HG03039 (cell line): ENCODE measurements at regions not wholly inside any gene's neighbourhood (a gene's known extent, or its start where the extent isn't known, plus 50 kb on each side); places are given as distances from the start of the nearest gene placed in this dataset.

Experiments
- ATAC-seq: cut with Tn5 transposase; IDR thresholded peaks from one replicate; pipeline ENCODE4 v1.9.1; 2021; ENCODE audit warnings: mild to moderate bottlenecking, moderate library complexity; ENCODE audit not compliant: unreplicated experiment

DNA sequence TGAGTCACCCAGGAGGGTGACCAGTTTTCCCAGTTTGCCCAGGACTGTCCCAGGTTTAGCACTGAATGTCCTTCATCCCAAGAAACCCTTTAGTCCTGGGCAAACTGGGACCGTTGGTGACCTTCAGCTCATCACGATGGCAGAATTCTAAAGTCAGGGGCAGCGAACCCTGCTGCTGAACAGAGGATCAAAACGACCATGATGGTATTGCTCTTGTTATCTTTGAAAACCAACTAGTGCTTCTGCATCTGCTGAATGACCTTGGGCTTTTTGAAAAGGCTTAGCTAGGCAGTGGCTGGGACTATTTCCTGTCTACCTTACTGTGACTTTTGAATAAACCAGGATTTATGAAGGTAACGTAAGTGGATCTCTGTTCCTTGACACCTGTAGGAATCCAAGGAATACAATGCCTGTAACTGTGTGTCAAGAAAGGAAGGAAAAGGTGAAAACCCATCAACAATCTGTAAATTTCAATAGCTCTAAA is 281.9 kb downstream of the SOX9 start:
- no peak for ATAC-seq

DNA sequence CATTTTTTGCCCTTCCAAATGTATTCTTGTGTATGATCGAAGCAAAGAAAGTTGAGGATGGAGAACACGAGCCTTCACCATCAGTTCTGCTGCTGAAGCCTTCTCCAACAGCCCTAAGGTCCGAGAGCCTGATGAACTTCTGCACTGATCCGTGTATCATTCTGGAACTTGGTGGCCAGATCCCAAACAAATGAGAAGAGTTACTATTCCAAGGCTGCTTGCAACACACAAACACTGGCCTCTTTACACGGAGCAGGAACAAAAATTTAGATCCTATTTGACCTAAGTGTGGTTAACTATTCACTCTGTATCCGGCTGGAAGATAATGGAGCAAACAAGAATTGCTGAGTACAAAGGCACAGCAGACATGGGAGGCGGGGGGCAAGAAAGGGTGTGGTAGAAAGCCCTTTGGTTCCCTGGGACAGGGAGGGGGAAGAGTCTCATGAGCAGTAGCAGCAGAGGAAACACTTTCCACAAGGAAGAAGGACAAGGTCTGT is 282.9 kb downstream of the SOX9 start:
- no peak for ATAC-seq

DNA sequence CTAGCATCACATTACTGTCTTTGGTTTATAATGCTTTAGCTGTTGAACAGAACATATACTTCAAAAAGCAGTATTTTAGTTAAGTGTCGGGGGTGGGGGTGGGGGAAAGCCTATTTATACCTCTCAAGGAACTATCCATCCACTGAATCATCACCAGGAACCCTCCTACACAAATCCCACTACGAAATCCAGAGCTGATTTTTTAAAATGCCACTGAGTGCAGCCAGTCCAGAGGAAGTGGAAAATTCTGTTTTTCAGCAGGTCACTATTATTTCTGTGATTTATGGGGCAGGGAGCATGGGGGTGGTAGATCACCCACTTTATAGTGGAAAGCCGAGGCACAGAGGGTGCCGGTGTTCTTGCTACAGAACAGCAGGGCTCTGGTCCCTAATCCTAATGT is 284.1 kb downstream of the SOX9 start:
- no peak for ATAC-seq

DNA sequence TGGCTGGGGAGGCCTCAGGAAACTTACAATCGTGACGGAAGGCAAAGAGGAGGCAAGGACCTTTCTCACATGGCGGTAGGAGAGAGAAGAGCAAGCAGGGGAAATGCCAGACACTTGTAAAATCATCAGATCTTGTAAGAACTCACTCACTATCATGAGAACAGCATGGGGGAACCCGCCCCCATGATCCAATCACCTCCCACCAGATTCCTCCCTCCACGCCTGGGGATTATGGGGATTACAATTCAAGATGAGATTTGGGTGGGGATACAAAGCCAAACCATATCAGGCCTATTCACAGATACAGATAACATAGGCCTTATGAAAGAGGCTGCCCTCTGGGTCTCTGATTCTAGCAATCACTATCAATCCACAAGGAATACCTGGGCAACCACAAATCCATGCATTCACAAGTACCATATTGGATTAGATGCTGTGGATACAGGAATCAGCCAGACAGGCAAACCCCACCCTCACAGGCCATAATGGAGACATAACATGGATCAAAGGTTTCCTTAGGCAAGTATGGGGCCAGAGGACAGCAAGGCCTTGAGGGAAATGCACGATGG is 284.9 kb downstream of the SOX9 start:
- no peak for ATAC-seq

DNA sequence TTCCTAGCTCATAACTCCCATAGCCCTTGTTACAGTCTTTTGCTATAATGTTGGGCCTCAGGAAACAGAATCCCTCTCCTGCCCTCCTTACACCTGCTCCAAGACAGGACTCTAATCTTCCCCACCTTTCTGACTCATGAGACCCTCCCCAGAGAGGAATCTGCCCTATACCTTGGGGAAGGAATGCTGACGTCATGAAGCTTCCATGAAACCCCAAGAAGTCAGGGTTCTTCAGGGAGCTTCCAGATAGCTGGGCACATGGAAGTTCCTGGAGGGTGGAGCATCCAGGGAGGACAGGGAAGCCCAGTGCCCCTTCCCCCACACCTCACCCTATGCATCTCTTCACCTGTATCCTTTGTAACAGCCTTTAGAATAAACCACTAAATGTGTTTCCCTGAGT is 285.7 kb downstream of the SOX9 start:
- ATAC-seq: no peak

DNA sequence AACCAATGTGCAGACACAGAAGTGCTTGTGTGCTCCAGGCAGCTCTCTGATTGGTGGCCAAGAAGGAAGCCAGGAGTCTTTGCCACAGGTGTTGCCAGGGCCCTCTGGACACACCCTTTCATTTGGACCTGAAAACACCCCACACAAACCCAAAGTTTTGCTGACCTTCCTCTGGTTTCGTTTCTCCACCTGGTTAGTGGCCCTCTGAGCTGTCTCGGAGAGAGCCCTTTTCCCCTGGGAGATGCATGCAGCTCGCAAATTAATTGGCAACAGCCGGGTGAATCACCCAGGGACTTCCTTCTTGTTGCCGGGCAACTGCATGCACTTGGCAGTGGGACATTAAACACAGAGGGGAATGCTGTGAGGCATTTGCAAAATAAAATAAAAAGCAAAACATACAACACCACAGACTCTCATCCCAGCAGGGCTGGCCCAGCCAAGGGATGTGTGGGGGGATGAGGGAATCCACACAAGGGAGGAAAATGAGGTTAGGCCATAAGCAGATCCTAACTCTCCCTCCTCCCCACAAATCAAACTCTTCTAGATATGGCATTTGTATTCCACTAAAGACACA is 286.6 kb downstream of the SOX9 start:
- peak; percentile 65 for ATAC-seq

DNA sequence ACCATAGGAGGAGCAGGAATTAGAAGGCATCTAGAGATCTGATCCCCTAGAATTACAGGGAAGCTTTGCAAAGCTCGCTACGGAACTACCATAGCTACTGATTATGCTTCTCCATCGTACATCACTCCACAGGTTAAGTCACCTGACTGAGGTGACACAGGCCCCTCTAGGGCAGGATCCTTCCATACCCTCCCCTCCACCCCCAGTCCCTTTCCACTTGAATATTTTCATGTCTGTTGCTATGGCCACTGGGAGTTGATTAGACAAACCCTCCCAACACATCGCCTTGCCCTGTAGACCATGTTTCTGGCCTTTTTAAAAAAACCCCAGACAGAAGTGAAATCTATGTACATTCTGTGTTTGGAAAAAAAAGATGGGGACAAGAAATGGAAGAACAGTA is 287.1 kb downstream of the SOX9 start:
- ATAC-seq: no peak

DNA sequence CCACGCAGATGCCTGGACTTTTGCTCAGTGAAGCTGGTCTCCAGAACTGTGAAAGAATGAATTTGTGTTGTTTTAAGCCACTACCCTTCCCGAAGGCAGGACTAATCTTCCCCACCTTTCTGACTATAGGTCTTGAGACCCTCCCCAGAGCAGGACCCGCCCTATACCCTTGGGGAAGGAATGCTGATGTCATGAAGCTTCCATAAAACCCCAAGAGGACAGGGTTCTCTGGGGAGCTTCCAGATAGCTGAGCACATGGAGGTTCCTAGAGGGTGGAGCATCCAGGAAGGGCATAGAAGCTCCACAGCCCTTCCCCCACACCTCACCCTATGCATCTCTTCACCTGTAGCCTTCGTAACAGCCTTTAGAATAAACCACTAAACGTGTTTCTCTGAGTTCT is 287.8 kb downstream of the SOX9 start:
- ATAC-seq: no peak

DNA sequence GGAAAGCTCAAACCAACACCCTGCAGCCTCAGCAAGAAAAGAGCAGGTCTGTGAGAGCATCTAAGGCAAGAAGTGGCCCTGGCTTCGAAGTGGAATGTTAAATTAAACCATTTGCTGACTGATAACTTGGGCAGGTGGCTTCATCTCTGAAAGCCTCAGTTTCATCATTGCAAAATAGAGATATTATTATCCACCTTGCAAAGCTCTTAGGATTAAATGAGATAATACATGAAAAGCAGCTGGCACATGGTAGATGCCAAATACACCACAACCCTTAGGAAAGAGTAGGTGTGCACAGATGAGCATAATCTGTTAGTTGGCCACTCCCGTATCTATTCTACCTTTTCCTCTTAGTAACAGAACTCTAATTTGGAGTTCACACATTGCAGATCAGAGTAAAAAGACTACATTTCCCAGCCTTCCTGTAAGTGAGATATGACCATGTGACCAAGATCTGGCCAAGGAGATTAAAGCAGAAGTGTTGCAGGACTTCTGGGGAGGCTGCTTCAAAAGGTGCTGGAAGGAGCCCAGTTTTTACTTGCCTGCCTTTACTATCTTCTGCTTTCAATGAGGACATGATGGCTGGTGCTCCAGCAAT is 288.7 kb downstream of the SOX9 start:
- ATAC-seq: no peak

DNA sequence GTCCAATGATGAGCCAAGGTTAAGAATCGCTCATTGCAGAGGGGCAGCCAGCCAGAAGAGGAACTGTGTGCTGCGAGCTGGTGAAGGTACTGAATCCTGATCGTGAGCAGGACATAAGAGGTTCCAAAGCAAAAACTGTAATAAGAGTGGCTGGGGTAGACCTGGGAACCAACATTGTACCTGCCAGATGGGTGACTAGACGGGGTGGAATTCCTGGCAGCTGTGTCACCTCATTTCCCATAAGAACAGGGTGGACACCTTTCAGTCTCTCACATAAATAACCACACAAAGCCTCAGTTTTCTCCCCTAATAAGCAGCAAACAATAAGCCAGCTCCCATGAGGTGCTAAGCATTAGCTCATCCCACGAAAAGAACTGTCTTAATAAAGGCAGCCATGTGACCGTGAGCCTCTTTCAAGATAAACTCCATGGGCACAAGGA is 290.3 kb downstream of the SOX9 start:
- ATAC-seq: no peak

DNA sequence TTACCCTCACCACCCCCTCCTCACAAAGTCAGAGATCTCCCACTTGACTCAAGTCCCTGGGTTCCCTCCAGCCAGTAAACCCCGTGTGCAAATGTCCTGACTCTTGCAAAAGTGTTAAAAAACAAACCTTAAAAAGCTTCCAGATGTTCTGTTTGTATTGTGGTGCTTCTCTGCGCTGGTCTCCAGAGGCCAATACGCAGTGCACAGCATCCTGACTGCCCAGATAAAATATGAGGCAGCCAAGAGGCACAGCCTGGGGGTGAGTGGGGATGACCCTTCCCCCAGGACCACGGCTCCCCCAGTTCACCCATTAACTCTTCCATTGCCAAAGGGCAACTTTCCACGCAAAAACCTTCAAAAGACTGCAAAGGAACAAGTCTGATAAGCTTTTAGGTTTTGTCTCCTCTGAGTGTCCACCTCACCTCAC is 291.8 kb downstream of the SOX9 start:
- no peak for ATAC-seq

DNA sequence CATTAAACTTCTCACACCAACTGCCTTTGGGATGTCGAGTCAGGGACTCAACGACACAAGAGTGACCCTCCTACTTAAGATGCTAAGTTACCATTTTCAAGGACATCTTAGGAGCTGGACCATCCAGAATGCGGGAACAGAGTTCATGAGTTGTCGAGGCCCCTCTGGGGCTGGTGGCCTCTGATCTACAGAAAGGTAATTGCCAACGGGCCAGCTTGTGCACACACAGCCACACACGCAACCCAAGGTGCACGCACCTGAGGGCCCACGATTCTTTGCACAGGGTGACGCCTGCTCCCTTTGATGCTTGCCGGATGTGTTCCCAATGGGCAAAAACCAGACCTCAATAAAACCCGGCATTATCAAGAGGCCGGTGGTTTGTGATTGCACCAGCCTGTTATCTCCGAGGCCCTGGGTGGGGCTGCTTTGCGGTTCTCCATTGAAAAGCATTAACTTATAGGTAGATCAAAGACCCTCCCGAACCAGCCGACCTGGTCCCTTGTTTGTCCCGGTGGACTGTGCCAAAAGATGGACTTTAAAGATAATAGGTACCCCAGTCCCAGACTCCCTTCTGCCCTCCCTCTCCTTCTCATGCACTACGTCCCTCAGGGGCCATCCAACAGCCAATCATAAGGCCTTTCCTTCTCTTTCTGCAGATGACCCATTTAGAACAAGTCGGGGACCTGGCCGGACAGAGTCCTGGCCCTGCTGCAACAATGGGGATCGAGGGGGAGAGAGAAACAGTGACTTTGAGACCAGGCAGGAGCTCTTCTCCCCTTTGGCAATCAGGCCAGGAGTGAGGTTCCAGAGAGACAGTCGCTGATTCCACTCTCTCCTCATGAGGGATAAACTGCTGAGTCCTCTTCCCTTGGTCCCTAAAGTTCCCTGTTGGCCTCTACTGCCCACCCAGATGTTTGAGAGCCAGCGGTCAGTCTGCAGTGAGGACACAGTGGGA is 292.5 kb downstream of the SOX9 start:
- ATAC-seq: no peak

DNA sequence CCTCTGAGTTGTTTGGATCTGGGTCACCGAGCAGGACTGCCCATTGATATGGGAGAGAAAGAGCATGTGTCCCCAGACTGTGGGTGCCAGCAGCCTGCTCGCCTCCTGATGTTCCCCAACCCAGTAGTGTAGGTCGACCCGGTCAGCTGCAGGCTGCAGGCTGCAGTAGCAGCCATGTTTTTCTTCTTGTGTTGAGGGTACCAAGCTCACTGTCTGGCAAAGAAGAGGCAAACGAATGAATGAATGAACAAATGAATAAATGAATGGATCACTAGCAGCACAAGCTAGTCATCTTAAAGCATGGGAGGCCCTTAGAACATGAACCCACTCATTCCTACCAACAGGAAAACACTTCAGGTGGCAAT is 293.2 kb downstream of the SOX9 start:
- no peak for ATAC-seq

DNA sequence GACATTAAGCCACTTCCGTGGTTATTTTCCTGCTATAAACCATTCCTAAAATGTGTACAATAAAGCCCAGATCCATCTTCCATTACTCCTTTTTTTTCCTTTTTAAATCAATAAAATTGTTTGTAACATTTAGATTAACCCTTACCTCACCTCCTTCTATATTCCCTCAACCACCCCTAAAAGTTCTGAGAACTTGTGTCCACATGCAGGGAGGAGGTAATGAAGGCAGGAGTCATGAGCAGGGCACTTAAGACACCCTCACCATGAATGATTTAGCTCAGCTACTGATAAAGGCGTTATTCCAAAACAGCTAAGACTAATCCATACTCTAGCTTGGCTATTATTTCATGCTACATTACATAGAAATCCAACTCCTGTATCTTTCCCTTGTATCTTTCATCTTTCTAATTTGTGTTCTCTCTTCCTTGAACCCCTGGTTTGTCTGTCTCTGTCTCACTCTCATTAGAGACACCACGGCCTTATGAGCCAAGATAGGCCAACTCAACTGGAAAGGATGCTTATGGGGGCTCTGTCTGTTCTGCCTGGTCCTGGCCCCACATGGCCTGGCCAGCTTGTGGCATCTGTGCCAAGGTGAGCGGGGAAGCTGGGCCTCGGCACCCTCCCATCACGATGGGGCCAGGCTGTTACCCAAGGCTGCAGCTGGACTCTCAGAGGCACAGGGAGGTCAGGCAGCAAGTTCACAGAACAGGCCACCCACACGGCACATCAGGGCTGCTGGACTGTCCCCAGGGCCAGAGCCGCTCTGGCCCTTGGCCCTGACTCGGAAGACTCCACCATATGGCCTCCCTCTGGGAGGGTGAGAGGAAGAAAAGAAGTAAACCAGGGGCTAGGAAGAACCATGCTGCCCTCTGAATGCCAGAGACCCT is 294.4 kb downstream of the SOX9 start:
- no peak for ATAC-seq

DNA sequence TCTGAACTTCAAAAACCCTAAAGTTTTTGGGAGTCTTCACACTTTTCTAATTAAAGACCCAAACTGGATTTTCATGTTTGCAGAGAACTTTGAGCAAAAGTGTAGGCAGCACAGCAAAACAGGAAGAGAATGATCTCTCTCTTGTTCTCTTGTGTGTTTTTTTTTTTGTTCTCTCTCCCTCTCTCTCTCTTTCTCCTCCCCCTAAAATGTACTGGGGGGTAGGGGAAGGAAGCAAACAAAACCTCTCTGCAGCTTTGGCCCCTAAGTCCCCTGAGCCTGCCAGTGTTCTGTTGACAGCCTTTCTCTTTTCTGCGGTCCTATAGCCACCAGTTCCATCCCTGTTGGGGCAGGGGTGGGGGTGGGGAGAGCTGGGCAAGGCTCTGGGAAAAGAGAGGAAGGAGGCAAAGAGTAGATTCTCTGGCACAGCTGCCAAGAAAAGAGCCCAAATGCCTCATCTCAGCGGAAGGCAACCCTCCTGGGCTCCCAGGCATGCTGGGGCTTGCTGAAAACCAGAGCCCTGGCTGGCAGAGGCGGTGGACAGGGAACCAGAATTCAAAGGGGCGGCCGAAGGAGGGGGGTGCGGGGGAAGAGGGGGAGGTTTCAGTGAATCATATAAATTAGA is 295.3 kb downstream of the SOX9 start:
- no peak for ATAC-seq

DNA sequence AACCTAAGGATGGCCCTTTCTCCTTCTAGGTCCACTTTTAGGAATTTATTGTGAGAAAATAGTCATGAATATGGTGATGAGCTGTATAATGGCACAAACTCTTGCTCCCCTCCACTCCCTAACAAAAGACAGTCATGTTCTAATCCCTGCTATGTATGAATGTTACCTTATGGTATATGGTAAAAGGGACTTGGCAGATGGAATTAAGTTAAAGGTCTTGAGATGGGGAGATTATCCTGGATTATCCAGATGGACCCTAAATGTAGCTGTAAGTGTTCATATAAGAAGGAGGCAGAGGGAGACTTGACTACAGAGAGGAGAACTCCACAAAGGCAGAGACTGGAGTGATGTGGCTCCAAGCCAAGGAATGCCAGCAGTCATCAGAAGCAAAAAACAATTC is 296.1 kb downstream of the SOX9 start:
- ATAC-seq: no peak

DNA sequence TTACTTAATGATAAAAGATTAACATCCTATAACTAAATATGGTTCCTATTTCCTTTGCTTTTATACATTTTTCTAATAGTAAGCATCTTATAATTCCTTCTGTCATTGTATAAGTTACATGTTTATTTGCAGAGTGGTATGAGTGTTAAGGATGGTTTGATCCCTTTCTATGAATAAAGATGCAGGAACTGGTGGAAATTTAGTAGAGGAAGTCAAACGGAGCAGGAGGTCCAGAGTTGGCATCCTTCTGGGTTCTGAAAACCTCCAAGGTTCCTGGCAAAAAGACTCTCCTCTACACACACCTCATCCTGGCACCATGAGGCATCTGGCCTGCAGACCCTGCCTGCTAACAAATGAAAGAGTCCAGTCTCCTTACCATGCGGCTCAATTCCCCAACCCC is 296.8 kb downstream of the SOX9 start:
- no peak for ATAC-seq

DNA sequence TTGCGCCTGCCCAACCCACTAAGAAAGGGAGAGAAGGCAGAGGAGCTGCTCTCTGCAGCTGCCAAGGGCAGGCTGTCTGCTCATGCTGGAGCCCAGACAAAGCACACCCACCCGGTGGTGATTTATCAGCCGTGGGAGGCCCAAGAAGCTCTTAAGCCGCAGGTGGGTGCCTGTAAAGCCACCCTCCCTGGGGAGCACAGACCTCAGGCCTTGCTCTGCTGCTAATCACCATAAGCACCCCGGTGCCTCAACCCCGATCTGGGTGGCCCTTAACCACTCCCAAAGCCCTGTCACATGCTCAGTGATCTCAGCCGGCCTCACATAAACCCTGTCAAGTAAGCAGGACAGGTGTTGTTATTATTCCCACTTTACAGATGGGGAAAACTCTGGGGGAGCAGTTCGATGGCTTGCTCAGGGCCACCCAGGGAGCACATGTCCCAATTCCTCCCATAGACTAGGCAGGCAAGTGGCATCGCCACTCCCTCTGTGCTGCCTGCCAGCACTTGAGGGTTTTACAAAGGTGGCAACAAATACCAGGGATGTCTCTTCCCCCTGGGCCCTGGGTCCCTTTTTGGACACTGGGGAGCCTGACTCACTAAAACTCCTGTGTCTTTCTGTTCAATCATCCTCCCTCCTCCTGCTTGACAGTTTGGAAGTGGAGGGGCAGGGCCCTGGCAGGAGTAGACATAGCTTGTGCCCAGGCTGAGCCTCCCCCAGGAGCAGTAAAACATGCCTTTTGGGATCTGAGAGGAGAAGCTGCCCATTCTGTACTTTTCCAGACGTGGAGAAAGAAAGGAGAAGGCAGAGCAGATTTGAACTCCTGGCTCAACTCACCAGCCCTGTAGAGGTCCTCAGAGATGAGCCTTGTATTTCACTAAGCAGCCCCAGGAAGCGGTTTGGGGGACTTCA is 299.3 kb downstream of the SOX9 start:
- peak; percentile 35 for ATAC-seq

DNA sequence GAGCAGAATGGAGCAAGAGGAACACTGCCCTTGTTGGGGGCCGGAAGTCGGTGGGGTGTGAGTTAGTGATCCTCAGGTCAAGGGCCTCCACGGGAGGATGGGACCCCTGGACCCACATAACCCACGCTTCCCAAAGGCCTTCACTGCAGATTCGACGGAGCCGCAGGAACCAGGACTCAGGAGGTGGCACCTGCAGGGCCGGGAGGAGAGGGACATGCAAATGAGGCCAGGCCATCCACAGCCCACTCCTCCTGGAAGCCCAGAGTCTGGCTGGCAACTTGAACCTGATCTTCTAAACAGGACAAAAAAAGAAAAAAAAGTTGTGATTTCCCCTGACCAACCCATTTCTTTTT is 299.9 kb downstream of the SOX9 start:
- no peak for ATAC-seq
